ENCODE measurements at regions not wholly inside any gene's neighbourhood (a gene's known extent, or its start where the extent isn't known, plus 50 kb on each side); places are given as distances from the start of the nearest gene placed in this dataset.

DNA sequence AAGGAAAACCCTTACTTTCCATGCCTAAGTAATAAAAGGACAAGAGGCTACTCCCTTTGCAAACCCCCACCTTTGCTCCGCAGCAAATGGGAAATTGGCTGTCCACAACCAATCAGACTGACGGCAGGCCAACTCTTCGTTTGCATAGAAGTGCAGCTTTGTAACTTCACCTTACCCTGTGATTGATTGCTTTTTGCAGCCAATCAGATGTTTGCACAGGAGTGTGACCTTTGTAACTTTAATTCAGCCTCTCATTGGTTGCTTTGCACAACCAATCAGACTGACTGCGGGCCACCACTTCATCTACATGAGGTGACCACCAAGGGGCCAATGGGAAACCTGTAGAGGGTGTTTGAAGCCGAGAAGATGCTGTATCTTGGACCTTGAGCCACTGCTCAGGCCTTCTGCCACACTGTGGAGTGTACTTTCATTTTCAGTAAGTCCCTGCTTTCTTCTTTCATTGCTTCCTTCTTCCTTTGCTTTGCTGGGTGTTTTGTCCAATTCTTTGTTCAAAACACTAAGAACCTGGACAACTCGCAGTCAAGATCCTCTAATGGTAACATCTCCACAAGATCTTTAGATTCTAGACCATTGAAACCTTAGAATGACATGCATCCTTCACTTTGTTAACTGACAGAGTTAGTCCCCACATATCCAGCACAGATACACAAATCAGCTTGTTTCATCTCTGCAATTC, 51.3 kb upstream of the FREM1 start:
- DNase-seq, result no peak

DNA sequence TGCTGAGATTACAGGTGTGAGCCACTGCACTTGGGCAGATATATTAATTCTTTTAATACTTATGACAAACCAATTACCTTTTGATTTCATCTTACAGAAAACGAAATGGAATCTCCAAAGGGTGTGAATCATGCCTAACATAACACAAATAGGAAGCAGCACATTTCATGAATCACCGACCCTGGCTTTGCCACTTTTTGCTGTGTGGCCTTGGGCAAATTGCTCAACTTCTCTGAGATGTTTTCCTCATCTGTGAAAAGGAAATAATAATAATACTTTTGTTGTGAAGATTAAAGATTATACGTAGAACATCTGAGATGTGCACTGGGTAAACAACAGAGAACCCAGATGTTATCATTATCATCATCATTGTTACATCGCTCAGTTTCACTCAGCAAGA, 50.7 kb upstream of the FREM1 start:
- no peak for DNase-seq
